ENCODE measurements at regions not wholly inside any gene's neighbourhood (a gene's known extent, or its start where the extent isn't known, plus 50 kb on each side); places are given as distances from the start of the nearest gene placed in this dataset.

DNA sequence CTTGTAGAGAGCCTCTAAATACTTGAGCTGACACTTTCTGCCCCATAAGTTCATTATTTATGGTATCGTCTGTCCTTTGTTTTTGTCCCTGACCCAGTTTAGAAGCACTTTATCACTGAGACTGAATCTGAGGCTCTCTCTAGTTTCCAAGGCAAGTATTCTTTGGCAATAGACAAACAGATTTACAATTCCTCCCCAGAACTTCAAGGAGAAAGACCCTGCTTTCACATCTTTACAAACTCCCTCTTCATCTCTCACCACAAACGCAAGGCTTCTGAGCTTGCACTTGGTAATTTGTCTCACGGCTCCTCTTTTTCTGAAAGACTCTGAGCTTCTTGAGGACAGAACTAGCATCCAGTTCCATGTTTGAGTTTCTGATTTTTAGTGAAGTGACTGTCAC, 49.8 kb upstream of the PARP11 start:
- TF ChIP-seq CTCF (IDR thresholded peaks at IDR 0.05; ENCODE audit: insufficient read depth, low read depth, low read length): no peak
- H3K36me3 ChIP-seq (ENCODE audit: control insufficient read depth, insufficient read depth, low read length): no peaks in the 10 kb centered on the region
- CTCF ChIA-PET: no interaction called here
- H3K27me3 ChIP-seq (ENCODE audit: control insufficient read depth, insufficient read depth, low read length): no peaks in the 10 kb centered on the region; the same call in 1 of the 2 replicates
- POLR2A ChIA-PET: no interaction called here
- H3K4me3 ChIP-seq (ENCODE audit: low read depth, low read length): no peak overlapping the region
- DNase-seq (ENCODE audit: low read depth): no peak
